ENCODE measurements at regions not wholly inside any gene's neighbourhood (a gene's known extent, or its start where the extent isn't known, plus 50 kb on each side); places are given as distances from the start of the nearest gene placed in this dataset.

- H3K27me3 ChIP-seq (ENCODE audit: control insufficient read depth, insufficient read depth, low read length), result no peaks in the 10 kb centered on the region
- POLR2A ChIA-PET, result no interaction called here
- CTCF ChIA-PET, result interaction anchor here (0.6 to 1.6 kb wide), 2 partner anchors 40 to 42 kb away, joined by 4 read pairs; no protein-coding TSS in a partner anchor
These were observed 163.4 kb downstream of the ALDH1A2 start for GRCh38 chr15:57902155-57902554.

More at GRCh38 chr15:57902155-57902554, 163.4 kb downstream of the ALDH1A2 start:
- Histone ChIP-seq H3K27ac (ENCODE audit: low read depth, low read length) (no peak overlapping the region), H3K9me3 (ENCODE audit: control insufficient read depth, insufficient read depth, low read length) (no peaks in the 10 kb centered on the region), H3K4me3 (ENCODE audit: low read depth, low read length) (no peak overlapping the region)
- no peak for DNase-seq (ENCODE audit: low read depth, low spot score)
- no peak for TF ChIP-seq CTCF (IDR thresholded peaks at IDR 0.05; ENCODE audit: low read depth, low read length)

Measured in AG04450 (cell line).